SU-DHL-6 (cell line): ENCODE measurements at regions not wholly inside any gene's neighbourhood (a gene's known extent, or its start where the extent isn't known, plus 50 kb on each side); places are given as distances from the start of the nearest gene placed in this dataset.

ENCODE experiments used
- H2AFZ ChIP-seq: fragments of 200-600 bp; sonication (generic); 2 replicates; pipeline ENCODE4 v1.6.1; 2014; ENCODE audit warnings: low read depth, mild to moderate bottlenecking, moderate library complexity, mixed read lengths, antibody characterized with exemption, low read length; ENCODE audit not compliant: severe bottlenecking
- H3F3A ChIP-seq: fragments of 200-600 bp; shearing (Covaris generic); 2 replicates; pipeline ENCODE4 v1.6.0; 2016; ENCODE audit warnings: antibody characterized with exemption, mild to moderate bottlenecking; ENCODE audit not compliant: insufficient read depth
- H3K27ac ChIP-seq: fragments of 200-600 bp; sonication (generic); 2 replicates; pipeline ENCODE4 v1.5.1; 2016; ENCODE audit warnings: low read depth, mild to moderate bottlenecking, low read length, moderate library complexity, mixed read lengths
- H3K27me3 ChIP-seq: fragments of 200-600 bp; sonication (generic), shearing (Covaris generic); 2 replicates; pipeline ENCODE4 v1.6.0; 2014; ENCODE audit warnings: mild to moderate bottlenecking, low read length
- H3K36me3 ChIP-seq: fragments of 200-600 bp; sonication (generic); 2 replicates; pipeline ENCODE4 v1.6.1; 2014; ENCODE audit warnings: mild to moderate bottlenecking, low read length, mixed read lengths
- H3K4me2 ChIP-seq: fragments of 300-600, 200-600 bp; shearing (Covaris generic), sonication (generic); 2 replicates; pipeline ENCODE4 v1.6.0; 2014; ENCODE audit warnings: low read length, low read depth, mild to moderate bottlenecking; ENCODE audit not compliant: poor library complexity, severe bottlenecking
- H3K4me3 ChIP-seq: fragments of 200-600 bp; sonication (generic); 2 replicates; pipeline ENCODE4 v1.5.1; 2014; ENCODE audit warnings: antibody characterized with exemption, low read length, mild to moderate bottlenecking, mixed read lengths; ENCODE audit not compliant: insufficient read depth, poor library complexity, severe bottlenecking
- H3K79me2 ChIP-seq: fragments of 200-600 bp; sonication (generic); 2 replicates; pipeline ENCODE4 v1.6.1; 2014; ENCODE audit warnings: mild to moderate bottlenecking, low read length, moderate library complexity; ENCODE audit not compliant: insufficient read depth
- H3K9ac ChIP-seq: fragments of 200-600 bp; sonication (generic); 2 replicates; pipeline ENCODE4 v1.7.0; 2014; ENCODE audit warnings: mild to moderate bottlenecking, low read length
- H3K9me2 ChIP-seq: fragments of 200-600 bp; sonication (generic); replicated peaks from 2 replicates; pipeline ENCODE4 v1.6.1; 2014; ENCODE audit warnings: low read length; ENCODE audit not compliant: insufficient read depth
- H3K9me3 ChIP-seq: fragments of 200-600 bp; sonication (generic); 2 replicates; pipeline ENCODE4 v1.6.1; 2014; ENCODE audit warnings: low read length, mixed read lengths; ENCODE audit not compliant: insufficient read depth
- H4K20me1 ChIP-seq: fragments of 200-600 bp; sonication (generic); 2 replicates; pipeline ENCODE4 v1.6.1; 2014; ENCODE audit warnings: low read depth, mild to moderate bottlenecking, antibody characterized with exemption, low read length, moderate library complexity, mixed read lengths
- EZH2phosphoT487 ChIP-seq: fragments of 200-600 bp; sonication (generic), shearing (Covaris generic); conservative IDR thresholded peaks from 2 replicates; pipeline ENCODE4 v1.6.1; 2018; ENCODE audit warnings: mild to moderate bottlenecking, antibody characterized with exemption, low read length, moderate library complexity, mixed read lengths
- TF ChIP-seq, protein P1 (sequence below): fragments of 200-600 bp; sonication (generic); IDR thresholded peaks from one replicate; pipeline ENCODE4 v1.5.1; 2017; ENCODE audit warnings: antibody characterized with exemption, mild to moderate bottlenecking, low read length, moderate library complexity; ENCODE audit not compliant: insufficient read depth, poor library complexity, severe bottlenecking

DNA sequence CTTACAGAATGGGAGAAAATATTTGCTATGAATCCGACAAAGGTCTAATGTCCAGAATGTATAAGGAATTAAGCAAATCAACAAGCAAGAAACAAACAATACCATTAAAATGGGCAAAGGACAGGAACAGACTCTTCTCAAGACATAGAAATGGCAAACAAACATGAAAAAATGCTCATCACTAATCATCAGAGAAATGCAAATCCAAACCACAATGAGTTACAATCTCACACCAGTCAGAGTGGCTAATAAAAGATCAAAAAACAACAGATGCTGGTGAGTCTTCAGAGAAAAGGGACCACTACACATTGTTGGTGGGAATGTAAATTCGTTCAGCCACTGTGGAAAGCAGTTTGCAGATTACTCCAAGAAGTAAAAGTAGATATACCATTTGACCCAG is 382.0 kb upstream of the ANO3 start:
- no peak overlapping the region for H3K9ac ChIP-seq
- H3K27ac ChIP-seq = no peak overlapping the region
- no peaks in the 10 kb centered on the region for H4K20me1 ChIP-seq
- no peaks in the 10 kb centered on the region for H3K9me2 ChIP-seq
- no peak overlapping the region for H3K4me3 ChIP-seq
- no peaks in the 10 kb centered on the region for H3K9me3 ChIP-seq
- H3K79me2 ChIP-seq = no peaks in the 10 kb centered on the region
- H2AFZ ChIP-seq = no peak overlapping the region
- no peak for TF ChIP-seq EZH2phosphoT487
- TF ChIP-seq, protein P1, sequence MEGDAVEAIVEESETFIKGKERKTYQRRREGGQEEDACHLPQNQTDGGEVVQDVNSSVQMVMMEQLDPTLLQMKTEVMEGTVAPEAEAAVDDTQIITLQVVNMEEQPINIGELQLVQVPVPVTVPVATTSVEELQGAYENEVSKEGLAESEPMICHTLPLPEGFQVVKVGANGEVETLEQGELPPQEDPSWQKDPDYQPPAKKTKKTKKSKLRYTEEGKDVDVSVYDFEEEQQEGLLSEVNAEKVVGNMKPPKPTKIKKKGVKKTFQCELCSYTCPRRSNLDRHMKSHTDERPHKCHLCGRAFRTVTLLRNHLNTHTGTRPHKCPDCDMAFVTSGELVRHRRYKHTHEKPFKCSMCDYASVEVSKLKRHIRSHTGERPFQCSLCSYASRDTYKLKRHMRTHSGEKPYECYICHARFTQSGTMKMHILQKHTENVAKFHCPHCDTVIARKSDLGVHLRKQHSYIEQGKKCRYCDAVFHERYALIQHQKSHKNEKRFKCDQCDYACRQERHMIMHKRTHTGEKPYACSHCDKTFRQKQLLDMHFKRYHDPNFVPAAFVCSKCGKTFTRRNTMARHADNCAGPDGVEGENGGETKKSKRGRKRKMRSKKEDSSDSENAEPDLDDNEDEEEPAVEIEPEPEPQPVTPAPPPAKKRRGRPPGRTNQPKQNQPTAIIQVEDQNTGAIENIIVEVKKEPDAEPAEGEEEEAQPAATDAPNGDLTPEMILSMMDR = no peak
- no peaks in the 10 kb centered on the region for H3K36me3 ChIP-seq
- H3K27me3 ChIP-seq = no peaks in the 10 kb centered on the region
- no peak overlapping the region for H3K4me2 ChIP-seq
- no peaks in the 10 kb centered on the region for H3F3A ChIP-seq

DNA sequence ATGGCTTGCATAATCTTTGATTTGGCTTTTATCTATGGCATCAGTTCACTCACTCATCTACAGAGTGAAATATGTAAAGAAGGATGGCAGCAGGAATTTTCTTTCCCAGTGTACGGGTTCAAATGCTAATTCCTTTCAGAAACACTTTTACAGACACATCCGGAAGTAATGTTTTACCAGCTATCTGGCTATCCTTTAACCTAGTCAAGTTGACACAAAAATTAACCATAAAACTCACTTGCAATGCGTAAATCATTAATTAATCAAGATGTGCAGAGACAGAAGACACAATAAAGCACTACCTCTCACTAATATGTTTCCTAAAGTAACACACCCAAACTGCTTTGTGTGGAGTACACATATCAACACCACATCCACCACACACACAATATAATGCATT is 378.9 kb upstream of the ANO3 start:
- no peak overlapping the region for H3K27ac ChIP-seq

GRCh38 chr11:25958045-25958444 is 373.9 kb upstream of the ANO3 start:
- Histone ChIP-seq H3F3A (no peaks in the 10 kb centered on the region), H4K20me1 (no peaks in the 10 kb centered on the region), H3K9me3 (no peaks in the 10 kb centered on the region), H3K27ac (no peak overlapping the region), H3K4me3 (no peak overlapping the region), H2AFZ (no peak overlapping the region), H3K79me2 (no peaks in the 10 kb centered on the region), H3K36me3 (no peaks in the 10 kb centered on the region), H3K9me2 (no peaks in the 10 kb centered on the region), H3K4me2 (no peak overlapping the region), H3K27me3 (no peaks in the 10 kb centered on the region), H3K9ac (no peak overlapping the region)
- no peak for TF ChIP-seq EZH2phosphoT487
- TF ChIP-seq, protein P1 = no peak

More for the DNA sequence above, 378.9 kb upstream of the ANO3 start:
- H2AFZ ChIP-seq = no peak overlapping the region
- no peak overlapping the region for H3K4me3 ChIP-seq
- H3K9ac ChIP-seq = no peak overlapping the region
- H4K20me1 ChIP-seq = no peaks in the 10 kb centered on the region
- H3K27me3 ChIP-seq = no peaks in the 10 kb centered on the region
- H3K9me3 ChIP-seq = no peaks in the 10 kb centered on the region
- no peak for TF ChIP-seq EZH2phosphoT487
- TF ChIP-seq, protein P1 = no peak
- H3K79me2 ChIP-seq = no peaks in the 10 kb centered on the region
- H3K36me3 ChIP-seq = no peaks in the 10 kb centered on the region
- H3K9me2 ChIP-seq = no peaks in the 10 kb centered on the region
- H3F3A ChIP-seq = no peaks in the 10 kb centered on the region
- no peak overlapping the region for H3K4me2 ChIP-seq

DNA sequence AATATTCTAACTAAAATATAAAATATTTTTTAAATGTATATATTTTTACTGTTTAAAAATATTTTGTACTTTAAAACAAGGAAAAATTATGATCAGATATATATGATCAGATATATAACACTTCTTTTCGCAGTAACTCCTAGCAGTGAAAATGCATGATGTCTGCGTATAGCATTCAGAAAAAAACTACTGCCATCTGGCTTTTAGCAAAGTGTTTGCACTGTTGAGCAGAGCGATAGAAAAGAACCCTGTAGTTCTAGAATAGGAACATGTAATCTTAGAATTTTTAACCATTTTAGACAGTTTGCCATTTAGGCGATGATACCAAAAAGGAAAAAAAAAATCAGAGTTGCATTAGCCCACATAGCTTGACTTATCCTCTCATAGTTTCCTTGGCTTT is 370.4 kb upstream of the ANO3 start:
- Histone ChIP-seq H3K9ac (no peak overlapping the region), H2AFZ (no peak overlapping the region), H3K79me2 (no peaks in the 10 kb centered on the region), H3K9me3 (no peaks in the 10 kb centered on the region), H4K20me1 (no peaks in the 10 kb centered on the region), H3K4me2 (no peak overlapping the region), H3K27ac (no peak overlapping the region), H3K9me2 (no peaks in the 10 kb centered on the region), H3K36me3 (no peaks in the 10 kb centered on the region), H3K4me3 (no peak overlapping the region), H3F3A (no peaks in the 10 kb centered on the region), H3K27me3 (no peaks in the 10 kb centered on the region)
- TF ChIP-seq, protein P1 = no peak
